Vagina (tissue), 2 donors: ENCODE measurements at regions not wholly inside any gene's neighbourhood (a gene's known extent, or its start where the extent isn't known, plus 50 kb on each side); places are given as distances from the start of the nearest gene placed in this dataset.

ENCODE experiments used
- POLR2AphosphoS5 ChIP-seq, 2 donors: sonication (generic); formaldehyde crosslinking; IDR thresholded peaks; one replicate each; pipeline ENCODE4 v1.9.0; 2017; ENCODE audit warnings: antibody characterized with exemption in 2 of 2, mild to moderate bottlenecking in 2 of 2, low read depth in 1 of 2; ENCODE audit not compliant: insufficient read depth in 1 of 2
- TF ChIP-seq, protein P1 (sequence below), 3 experiments: fragments of 450-650 bp in 2 of 3; fragments of 200-600 bp in 1 of 3; sonication (generic) in 1 of 3; IDR thresholded peaks; one replicate each; pipeline ENCODE4 v1.5.1; 2017 to 2019; ENCODE audit warnings: antibody characterized with exemption in 3 of 3, mild to moderate bottlenecking in 2 of 3, moderate library complexity in 2 of 3

DNA sequence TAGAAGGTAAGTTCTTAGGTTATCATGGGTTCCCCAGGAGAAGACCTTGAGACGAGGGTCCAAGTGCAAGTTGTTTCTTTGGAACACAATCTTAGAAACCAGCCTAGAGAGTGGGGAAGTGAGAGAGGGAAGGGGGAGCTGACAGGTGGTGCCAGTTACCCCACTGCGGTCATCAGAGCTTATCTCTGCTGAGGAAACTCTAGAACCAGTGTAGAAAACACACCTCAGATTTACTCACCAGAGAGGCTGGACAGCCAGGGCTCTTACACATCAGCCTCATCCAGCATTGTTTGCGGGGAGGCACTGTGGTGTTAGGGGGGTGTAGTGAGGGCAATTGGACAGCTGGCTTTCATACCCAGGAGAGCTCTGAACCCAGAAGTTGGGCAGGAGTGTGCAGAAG, 206.5 kb upstream of the RAI14 start:
- TF ChIP-seq, protein P1, sequence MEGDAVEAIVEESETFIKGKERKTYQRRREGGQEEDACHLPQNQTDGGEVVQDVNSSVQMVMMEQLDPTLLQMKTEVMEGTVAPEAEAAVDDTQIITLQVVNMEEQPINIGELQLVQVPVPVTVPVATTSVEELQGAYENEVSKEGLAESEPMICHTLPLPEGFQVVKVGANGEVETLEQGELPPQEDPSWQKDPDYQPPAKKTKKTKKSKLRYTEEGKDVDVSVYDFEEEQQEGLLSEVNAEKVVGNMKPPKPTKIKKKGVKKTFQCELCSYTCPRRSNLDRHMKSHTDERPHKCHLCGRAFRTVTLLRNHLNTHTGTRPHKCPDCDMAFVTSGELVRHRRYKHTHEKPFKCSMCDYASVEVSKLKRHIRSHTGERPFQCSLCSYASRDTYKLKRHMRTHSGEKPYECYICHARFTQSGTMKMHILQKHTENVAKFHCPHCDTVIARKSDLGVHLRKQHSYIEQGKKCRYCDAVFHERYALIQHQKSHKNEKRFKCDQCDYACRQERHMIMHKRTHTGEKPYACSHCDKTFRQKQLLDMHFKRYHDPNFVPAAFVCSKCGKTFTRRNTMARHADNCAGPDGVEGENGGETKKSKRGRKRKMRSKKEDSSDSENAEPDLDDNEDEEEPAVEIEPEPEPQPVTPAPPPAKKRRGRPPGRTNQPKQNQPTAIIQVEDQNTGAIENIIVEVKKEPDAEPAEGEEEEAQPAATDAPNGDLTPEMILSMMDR (IDR thresholded peaks at IDR 0.05): no peak
- TF ChIP-seq POLR2AphosphoS5 (IDR thresholded peaks at IDR 0.05; ENCODE audit: insufficient read depth in 1 of 2, low read depth in 1 of 2): no peak
